ENCODE measurements at regions not wholly inside any gene's neighbourhood (a gene's known extent, or its start where the extent isn't known, plus 50 kb on each side); places are given as distances from the start of the nearest gene placed in this dataset.
"Not testable (repeated sequence)": the region's sequence is repeated elsewhere in the genome, so short reads cannot be mapped to it uniquely, and the experiment has no call there.

DNA sequence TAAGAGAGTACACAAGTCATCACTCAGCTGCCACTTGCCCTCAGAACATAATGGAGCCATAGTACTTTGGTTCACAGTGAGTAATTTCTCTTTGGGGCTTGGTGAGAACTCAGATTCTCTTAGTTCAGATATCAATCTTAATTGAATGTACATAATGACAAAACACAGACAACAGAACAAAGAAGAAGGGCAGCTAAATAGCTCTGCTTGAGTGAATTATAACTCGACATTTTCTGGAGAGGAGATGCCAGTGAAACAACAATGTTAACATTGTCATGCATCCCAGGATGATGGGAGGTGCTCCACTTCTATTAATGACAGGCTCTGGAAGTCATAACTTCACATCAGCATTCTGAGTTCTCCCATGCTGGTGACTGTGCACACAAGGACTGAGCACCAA lies 508.1 kb downstream of the TMEM135 start:
- TF ChIP-seq CTCF (conservative IDR thresholded peaks at IDR 0.05; ENCODE audit: low read depth) = no peak
- POLR2A ChIA-PET (ENCODE audit: low non-redundant PET) = interaction anchor here (0.6 kb wide), 1 partner anchor 23 kb away, joined by 8 read pairs; no protein-coding TSS in a partner anchor
- no peak overlapping the region for H3K27ac ChIP-seq
- no peak for DNase-seq (ENCODE audit: low spot score)
- CTCF ChIA-PET = no interaction called here

- POLR2A ChIA-PET (ENCODE audit: low non-redundant PET) = no interaction called here
- H3K27ac ChIP-seq = no peak overlapping the region
- TF ChIP-seq CTCF (conservative IDR thresholded peaks at IDR 0.05; ENCODE audit: low read depth) = no peak
- no peak for DNase-seq (ENCODE audit: low spot score)
- CTCF ChIA-PET = no interaction called here
Measured at GRCh38 chr11:87539596-87539995, 501.9 kb downstream of the TMEM135 start.

- no peak overlapping the region for H3K27ac ChIP-seq
- POLR2A ChIA-PET (ENCODE audit: low non-redundant PET) = no interaction called here
- no peak for TF ChIP-seq CTCF (conservative IDR thresholded peaks at IDR 0.05; ENCODE audit: low read depth)
- DNase-seq (ENCODE audit: low spot score) = no peak
- CTCF ChIA-PET = no interaction called here
Measured at GRCh38 chr11:87536565-87536964, 498.8 kb downstream of the TMEM135 start.

DNA sequence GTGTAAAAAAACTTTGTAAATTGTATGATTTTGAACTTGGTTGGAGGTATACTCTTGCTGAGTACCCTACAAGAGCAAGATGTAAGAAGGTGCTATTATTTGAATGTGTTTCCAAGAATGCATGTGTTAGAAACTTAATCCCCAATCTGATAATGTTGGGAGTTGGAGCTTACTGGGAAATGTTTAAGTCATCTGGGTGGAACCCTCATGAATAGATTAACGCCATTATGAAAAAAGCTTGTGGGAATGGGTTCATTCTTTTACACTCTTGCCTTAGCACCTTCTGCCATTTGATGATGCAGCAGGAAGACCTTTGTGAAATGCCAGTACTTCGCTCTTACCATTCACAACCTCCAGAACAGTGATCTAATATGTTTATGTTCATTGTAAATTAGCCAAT lies 498.3 kb downstream of the TMEM135 start:
- no peak for TF ChIP-seq CTCF (conservative IDR thresholded peaks at IDR 0.05; ENCODE audit: low read depth)
- POLR2A ChIA-PET (ENCODE audit: low non-redundant PET) = no interaction called here
- H3K27ac ChIP-seq = no peak overlapping the region
- DNase-seq (ENCODE audit: low spot score) = no peak
- CTCF ChIA-PET = no interaction called here

- POLR2A ChIA-PET (ENCODE audit: low non-redundant PET) = no interaction called here
- CTCF ChIA-PET = no interaction called here
- H3K27ac ChIP-seq = no peak overlapping the region
- DNase-seq (ENCODE audit: low spot score) = no peak
- no peak for TF ChIP-seq CTCF (conservative IDR thresholded peaks at IDR 0.05; ENCODE audit: low read depth)
Measured at GRCh38 chr11:87535513-87535912, 497.8 kb downstream of the TMEM135 start.

DNA sequence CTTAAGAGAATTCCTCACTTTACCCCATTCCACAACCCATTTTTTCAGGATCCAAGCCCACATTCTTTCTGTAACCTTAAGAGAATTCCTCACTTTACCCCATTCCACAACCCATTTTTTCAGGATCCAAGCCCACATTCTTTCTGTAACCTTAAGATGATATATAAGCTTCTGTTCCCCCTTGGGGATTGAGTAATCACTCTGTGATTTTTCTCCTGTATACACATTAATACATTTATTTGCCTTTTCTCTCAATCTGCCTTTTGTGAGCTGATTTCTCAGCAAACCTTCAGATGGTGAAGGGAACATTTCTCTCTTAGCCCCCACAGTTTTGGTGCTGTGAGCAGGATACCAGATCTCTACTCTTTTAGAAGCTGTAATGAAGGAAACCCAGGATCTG lies 494.1 kb downstream of the TMEM135 start:
- H3K27ac ChIP-seq; POLR2A ChIA-PET (ENCODE audit: low non-redundant PET); DNase-seq (ENCODE audit: low spot score): not testable (repeated sequence)
- CTCF ChIA-PET = interaction anchor here (0.6 kb wide), 1 partner anchor 20 kb away, joined by 3 read pairs; no protein-coding TSS in a partner anchor

DNA sequence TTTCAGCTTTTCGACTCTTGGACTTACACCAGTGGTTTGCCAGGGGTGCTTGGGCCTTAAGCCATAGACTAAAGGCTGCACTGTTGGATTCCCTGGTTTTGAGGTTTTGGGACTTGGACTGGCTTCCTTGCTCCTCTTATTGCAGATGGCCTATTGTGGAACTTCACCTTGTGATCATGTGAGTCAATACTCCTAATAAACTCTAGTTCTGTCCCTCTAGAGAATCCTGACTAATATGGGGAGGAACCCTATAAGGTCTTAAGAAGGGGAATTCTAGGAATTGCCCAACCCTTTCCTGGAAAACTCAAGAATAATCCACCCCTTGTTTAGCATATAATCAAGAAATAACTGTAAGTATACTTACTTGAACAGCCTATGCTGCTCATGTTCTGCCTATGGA lies 491.8 kb downstream of the TMEM135 start:
- ChIA-PET CTCF (no interaction called here), POLR2A (ENCODE audit: low non-redundant PET) (no interaction called here)
- no peak overlapping the region for H3K27ac ChIP-seq
- no peak for DNase-seq (ENCODE audit: low spot score)
- no peak for TF ChIP-seq CTCF (conservative IDR thresholded peaks at IDR 0.05; ENCODE audit: low read depth)

Measured in RWPE1 (cell line).